GM19043 (cell line): ENCODE measurements at regions not wholly inside any gene's neighbourhood (a gene's known extent, or its start where the extent isn't known, plus 50 kb on each side); places are given as distances from the start of the nearest gene placed in this dataset.
"Not testable (repeated sequence)": the region's sequence is repeated elsewhere in the genome, so short reads cannot be mapped to it uniquely, and the experiment has no call there.

ENCODE experiments used
- ATAC-seq: cut with Tn5 transposase; IDR thresholded peaks from one replicate; pipeline ENCODE4 v1.9.1; 2021; ENCODE audit warnings: low read depth; ENCODE audit not compliant: unreplicated experiment

DNA sequence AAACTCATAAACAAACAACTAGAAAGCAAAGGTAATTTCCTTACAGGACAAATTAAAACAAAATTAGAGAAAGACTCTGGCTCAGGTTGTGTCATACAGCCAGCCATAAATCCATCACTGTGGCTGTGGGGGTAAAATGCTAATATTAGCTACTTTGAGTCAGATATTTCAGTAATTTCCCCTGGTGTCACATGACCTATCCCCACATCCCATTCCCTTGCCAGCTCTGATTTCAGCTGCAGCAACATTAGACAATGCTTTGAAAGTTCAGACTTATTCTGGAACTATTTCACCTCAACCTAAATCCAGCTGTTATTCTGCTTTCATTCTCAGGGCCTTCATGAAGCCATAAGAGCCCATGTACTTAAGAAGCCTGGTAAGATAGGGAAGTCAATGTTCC lies 55.3 kb downstream of the RPL10L start:
- no peak for ATAC-seq

DNA sequence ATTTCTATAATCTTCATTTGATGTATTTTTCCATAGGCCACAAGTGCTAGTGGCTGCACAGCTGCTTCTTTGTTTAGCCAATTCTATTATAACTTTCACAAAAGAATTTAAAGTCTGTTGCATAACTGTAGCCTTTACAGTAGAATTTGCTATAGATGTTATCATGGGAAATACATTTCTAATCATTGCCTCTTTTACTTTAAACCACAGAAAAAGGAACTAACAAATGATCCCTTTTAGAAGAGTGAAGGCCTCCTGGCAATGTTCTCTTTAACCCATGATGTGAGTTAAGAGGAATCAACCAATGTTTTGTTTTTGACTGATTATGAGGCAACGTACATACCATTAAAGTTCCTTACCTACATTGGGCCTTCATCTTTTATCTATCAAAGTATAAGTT lies 68.8 kb downstream of the RPL10L start:
- no peak for ATAC-seq

DNA sequence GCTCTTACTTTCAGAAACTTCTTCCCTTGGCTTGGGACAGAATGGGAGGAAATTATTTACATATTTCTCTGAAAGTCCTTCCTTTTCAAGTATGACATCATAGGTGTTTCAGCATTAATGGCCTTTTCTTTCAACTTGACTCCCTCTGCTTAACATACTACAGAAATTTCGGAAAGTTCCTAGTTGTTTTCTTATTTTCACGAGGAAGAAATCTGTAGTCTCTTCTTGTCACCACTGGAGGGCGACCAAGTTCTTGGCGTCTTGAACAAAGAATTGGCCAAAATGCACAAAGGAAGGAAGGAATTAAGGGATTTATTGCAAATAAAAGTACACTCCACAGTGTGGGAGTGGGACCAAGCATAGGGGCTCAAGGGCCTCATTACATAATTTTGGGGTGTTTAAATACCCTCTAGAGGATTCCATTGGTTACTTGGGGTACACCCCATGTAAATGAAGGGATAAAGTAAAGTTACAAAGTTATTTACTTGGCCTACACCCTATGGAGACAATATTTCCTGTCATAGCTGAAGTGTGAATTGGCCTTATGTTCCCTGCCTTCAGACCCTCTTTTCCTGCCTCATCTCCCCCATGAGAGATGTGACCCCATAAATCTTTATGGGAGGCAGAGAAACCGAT lies 70.4 kb downstream of the RPL10L start:
- no peak for ATAC-seq

DNA sequence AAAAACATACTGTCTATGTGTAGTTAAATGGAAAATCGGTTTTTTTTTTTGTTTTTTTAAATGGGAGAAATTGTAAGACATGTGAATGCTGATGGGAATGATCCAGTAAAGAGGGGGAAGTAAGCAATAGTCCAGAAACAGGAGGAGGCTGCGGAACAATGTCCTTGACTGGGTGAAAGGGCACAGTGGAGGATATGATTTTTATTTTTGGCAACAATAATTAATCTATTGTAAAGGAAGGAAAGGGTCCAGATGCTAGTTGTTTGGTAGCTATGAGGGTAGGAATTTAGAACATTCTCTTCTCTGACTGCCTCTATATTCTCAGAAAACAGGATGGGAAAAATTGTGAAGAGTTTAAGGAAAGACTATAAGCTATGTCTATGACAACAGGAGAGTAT lies 76.6 kb downstream of the RPL10L start:
- no peak for ATAC-seq

DNA sequence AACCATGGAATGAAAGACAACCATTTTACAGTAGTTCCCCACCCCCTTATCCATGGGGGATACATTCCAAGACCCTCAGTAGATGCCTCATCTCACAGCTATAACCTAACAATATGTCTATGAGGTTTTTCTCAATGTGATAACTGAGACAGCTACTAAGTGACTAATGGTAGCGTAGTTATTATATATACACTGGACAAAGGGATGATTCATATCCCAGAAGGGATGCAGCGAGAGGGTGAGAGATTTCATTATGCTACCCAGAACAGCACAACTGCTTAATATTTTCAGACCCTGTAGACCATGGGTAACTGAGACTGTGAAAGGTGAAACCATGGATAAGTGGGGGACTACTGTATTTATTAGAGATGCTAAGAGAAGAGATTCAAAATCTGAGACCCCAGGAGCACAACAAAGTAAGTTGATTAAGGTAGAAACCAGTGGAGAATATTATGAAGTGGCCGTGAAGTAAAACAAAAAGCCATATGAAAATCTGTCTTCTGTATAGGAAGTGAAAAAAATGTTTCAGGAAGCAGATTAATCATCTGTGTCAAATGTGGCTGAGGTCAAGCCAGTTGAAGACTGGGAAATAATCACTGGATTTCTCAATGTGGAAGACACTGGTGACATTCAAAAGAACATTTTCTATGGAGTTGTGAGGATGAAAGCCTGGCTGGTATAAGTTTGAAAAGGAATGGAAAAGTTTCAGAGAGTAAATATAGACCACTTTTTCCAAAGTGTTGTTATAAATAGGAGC lies 77.2 kb downstream of the RPL10L start:
- no peak for ATAC-seq

DNA sequence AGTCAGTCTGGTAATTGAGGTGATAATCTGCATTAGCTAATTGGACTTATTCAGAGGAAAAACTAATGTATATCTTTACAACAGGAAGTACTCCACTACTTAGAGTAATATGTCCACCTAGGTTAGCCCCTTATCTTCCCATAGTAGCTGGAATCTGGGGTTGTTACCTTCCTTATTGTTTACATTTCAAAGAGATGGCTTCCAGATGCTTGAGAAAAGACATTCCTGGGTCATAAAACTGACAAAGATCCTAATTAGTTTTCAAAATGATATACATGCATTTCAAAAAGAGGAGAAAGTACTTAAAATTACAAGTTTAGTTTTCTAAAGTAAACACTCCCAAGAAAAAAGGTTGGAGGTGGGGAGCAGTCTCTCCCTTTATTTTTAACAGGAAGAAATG lies 78.1 kb downstream of the RPL10L start:
- no peak for ATAC-seq

DNA sequence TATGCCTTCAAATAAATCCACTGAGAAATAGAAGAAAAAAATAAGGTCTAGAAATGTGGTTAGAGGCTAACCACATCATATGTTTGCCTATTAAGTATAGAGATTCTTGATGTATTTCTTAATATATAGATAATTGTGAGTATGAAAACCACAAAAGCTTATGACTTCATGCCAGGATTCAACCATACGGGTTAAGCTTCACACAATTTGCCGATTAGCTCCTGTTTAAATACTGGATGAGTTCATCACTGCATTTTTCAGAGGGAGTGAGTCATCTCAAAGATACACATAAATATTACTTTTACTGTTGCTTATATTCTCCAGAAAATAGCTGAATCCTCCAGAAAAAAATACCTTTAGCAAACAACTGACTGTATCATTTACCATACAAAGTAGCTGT lies 79.6 kb downstream of the RPL10L start:
- ATAC-seq = no peak

DNA sequence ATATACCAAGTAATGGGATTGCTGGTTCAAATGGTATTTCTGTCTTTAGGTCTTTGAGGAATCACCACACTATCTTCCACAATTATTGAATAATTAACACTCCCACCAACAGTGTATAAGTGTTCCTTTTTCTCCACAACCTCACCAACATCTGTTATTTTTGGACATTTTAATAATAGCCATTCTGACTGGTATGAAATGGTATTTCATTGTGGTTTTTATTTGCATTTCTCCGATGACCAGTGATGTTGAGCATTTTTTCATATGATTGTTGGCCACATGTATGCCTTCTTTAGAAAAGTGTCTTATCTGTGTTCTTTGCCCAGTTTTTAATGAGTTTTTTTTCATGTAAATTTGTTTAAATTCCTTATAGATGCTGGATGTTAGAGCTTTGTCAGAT lies 83.4 kb downstream of the RPL10L start:
- ATAC-seq = not testable (repeated sequence)

DNA sequence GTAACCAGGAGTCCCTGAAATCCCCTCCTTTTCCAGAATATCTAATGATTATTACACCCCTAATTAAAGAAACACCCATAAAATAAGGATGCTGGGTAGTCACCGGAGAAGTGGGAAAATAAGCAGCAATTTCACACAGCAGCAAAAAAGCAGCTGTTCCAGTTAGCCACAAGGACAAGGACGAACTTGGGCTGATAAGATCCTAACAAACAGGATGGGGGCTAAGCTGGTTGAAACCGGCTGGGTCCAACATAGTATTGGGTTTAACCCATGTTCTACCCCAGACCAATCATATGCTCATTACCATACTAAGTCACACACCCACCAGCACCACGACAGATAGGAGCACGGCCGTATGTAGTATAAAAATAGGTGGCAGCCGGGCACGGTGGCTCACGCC lies 100.7 kb downstream of the RPL10L start:
- no peak for ATAC-seq

DNA sequence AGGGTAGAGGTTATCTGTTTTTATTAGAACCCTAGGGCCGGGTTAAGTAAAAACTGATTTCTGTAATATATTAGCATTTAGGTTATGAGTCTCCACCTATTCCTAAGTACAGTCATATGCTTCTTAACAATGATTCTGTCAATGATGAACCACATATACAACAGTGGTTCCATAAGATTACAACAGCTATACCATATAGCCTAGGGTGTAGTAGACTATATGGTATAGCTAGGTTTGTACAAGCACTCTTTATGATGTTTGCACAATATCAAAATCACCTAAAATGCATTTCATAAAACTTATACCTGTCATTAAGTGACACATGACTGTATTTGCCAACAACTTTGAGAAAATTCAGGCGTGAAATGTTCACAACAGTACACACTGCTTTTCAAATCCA lies 110.6 kb downstream of the RPL10L start:
- ATAC-seq = no peak

DNA sequence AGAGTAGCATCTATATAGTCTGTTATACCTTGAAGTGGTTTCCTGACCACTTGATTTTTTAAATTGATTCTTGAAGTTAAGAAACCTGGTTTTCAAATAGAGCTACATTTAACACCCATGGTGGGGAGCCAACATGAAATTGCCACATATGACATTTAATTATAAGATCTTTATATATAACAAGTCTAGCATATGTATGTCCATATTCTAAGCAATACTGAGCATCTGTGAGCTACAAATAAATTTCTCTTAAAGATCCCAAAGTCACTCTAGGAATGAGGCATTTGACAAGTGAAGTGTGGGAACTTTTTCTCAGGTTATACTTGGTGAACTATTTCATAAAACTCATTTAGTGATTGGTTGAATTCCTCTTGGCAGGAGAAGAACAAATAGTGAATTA lies 132.5 kb downstream of the RPL10L start:
- no peak for ATAC-seq

DNA sequence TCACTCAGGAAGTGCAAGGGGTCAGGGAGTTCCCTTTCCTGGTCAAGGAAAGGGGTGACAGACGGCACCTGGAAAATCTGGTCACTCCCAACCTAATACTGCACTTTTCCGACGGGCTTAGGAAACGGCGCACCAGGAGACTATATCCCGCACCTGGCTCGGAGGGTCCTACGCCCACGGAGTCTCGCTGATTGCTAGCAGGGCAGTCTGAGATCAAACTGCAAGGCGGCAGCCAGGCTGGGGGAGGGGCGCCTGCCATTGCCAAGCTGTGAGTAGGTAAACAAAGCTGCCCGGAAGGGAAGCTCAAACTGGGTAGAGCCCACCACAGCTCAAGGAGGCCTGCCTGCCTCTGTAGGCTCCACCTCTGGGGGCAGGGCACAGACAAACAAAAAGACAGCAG lies 142.8 kb downstream of the RPL10L start:
- not testable (repeated sequence) for ATAC-seq

DNA sequence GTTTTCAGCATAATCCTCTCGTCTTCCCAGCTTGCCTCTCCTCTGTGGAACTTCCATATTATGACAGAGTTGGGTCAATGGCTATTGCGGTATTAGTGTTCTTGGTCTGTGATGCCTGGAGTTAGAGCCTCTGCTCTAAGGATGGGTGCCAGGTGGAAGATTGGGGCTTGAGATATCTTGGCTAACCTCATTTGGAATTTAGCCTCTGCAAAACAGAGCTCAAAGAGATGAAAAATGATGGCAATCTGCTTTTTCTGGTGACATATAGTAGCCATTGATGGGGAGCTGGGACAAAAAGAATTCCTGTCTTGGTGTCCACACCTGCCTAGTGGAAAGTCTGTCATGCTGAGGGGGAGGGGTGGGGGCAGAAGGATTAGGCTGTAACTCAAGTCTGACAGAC lies 152.1 kb downstream of the RPL10L start:
- ATAC-seq = no peak

DNA sequence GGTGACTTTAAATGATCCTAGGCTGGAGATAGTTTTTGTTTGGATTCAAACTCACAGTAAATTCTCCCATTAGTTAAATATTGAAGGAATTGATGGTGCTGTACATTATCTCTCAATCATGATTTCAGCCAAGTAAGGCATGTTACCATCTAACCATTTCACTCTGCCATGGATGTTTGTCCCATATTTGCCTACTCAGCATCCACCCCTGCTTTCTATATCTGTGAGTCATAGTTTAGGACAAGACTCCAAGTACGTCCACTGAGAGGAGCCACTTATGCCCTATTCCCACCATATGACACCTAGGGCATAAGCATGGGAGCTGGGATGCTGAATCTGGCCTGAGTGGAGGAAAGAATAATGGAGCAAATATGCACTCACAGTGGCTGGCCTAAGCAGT lies 155.2 kb downstream of the RPL10L start:
- no peak for ATAC-seq

DNA sequence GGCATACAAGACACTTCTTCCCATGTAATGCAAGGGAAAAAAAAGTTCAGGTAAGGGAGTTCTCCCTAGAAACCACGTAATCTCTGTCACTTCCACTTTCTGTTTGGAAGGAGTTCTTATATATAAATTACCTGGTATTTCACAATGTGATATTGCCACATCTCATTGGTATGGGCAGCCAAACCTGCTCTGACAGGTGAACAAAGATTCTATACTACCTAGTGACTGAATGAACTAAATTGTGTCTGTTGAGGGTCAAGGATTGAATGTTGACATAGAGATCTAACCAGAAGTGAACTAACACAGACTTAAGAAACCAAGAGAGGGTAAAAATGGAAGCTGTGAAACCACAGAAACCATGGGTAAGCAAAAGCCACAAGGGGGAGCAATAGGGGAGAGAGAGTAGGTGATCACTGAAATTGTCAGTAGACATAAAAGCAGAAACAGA lies 161.3 kb downstream of the RPL10L start:
- peak; percentile 88 for ATAC-seq

DNA sequence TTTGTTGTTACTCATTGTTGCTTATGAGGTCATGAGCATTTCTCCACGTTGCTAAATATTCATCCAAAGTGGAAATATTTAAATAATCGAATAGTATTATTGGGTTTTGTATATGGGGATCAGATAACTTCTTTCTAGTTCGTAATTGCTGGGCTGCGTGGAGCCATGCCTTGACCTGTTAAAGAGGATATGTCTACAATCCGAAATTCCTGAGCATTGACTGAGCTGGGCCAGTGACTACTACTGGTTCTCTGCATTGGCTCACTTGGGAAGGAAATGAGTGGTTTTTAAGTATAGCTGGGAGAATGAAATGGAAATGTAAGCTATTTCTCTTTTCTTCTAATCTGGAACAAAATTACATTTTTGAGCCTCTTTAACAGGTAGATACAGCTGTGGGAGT lies 163.2 kb downstream of the RPL10L start:
- ATAC-seq = no peak

DNA sequence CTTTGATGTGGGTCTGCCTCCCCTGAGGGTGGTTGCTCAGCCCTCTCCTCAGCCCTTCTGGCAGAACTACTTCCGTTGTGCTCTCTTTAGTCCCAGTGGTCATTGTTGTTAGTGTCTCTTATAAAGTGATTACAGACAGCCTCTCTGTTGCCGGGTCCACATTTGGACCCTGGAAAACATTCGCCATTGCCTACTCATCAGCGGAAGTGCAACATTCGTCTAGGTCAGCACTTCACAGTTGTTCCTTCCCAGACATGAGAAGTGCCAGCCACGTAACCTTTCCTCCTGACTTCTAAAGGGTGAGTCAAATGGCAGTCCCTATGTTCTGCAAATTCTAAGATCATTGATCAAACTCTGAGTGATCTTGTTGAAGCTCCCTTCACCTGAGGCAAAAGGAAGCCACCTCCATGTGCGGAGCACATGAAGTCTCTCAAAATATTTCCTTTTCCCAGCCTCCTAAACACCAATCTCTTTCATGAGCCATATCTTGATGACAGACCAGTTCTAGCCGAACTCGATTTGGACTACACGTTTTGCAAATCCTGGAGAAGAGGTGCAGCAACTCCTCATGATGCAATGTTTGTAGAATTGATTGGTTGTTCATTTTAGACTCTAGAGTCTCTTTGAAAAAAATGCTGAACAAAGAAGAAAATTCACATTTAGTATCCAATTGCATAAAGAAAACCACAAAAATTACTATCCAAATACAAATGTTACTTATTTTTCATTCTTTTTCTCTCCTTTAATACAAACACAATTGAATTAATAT lies 163.8 kb downstream of the RPL10L start:
- no peak for ATAC-seq

DNA sequence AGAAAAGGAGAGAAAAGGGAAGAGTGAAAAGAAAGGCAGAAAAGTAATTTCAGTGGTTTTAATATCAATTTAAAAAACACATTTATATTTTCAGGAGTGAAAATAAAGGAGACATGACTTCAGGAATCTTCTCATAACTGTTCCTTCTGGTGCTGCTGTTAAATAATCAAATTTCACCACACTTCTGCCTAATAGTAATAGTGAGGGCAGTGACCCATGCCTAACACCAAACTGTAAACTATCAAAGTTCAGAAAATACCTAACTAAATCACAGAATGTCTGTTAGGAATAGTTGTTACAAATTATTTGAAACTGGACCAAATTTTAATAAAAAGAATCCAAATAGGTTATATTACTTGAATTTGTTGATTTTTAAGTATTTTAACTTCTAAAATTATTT lies 169.4 kb downstream of the RPL10L start:
- no peak for ATAC-seq

DNA sequence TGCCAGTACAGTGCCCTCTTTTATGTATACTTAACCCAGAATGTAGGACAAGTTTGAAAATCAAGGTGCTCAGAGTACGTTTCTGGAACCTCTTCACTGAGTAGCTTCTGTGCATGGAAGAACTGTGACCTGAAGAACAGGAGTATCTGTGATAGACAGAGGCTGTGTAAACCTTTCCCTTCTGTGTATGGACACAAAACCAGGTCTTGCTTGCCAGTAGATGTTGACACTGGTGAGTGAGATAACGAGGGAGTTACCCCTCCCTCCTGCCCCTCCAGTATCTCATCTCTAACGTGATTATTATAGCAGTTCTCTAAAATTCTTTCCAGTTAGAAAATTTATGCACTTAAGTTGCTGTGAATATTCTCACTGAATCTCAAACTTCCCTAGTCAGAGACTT lies 170.8 kb downstream of the RPL10L start:
- no peak for ATAC-seq

DNA sequence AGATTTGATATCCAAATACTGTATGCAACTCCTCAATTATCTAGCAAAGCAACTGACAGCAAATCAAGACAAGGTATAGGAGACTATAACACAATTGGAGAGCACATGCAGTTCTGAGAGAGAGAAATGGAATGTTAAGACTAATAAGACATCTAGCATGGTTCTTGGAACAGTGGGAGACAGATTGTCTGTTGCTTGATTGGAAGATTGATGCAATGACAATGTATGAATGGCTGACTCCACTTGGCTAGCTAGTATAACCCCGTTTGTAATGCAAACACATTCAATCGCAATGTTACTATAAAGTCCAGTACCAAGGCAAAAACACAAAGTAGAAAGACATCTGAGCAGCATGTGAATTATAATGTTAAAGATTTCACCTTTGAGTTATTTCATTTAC lies 179.3 kb downstream of the RPL10L start:
- no peak for ATAC-seq

DNA sequence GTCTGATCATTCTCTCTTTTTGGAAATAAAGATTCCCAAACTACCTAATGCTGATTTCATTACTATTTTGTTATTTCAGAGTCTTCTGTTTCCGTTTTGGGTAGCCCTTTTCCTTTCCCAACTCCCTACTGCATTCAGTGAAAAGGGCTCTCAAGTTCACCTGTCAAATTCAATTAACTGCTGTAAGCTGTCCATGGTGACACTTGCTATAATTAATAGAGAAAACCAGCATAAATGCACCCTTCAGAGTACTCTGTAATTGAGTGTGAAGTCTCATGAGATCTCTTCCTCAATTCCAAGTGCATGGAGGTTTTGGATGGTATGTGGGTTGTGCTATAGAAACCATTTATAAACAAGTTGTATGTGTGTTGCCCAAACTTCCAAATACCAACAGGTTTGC lies 187.2 kb downstream of the RPL10L start:
- ATAC-seq = no peak

DNA sequence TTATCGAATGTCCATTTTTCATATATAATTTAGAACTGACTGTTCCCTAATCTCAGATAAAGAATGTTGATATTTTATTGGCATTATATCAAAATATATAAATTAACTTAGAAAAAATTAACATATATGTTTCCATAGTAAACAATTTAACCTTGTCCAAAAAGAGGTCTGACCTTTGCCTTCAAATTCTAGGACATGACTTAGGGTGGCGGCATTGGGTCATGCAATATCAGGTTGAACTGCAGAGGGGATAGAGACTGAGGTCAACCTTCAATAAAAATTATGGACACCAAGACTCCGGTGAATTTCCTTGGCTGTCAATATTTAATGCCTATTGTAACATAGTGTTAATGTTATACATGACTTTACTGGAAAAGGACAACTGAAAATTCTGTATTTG lies 199.8 kb downstream of the RPL10L start:
- ATAC-seq = no peak
